Loucy (cell line): ENCODE measurements at regions not wholly inside any gene's neighbourhood (a gene's known extent, or its start where the extent isn't known, plus 50 kb on each side); places are given as distances from the start of the nearest gene placed in this dataset.

Experiments
- EZH2phosphoT487 ChIP-seq: fragments of 200-600 bp; IDR thresholded peaks from 2 replicates; pipeline ENCODE4 v1.6.1; 2018; ENCODE audit warnings: antibody characterized with exemption, mild to moderate bottlenecking, moderate library complexity, borderline replicate concordance
- TF ChIP-seq, protein P1 (sequence below): fragments of 200-600 bp; sonication (generic); conservative IDR thresholded peaks from 2 replicates; pipeline ENCODE4 v1.5.1; 2014; ENCODE audit warnings: mild to moderate bottlenecking, antibody characterized with exemption, low read length

DNA sequence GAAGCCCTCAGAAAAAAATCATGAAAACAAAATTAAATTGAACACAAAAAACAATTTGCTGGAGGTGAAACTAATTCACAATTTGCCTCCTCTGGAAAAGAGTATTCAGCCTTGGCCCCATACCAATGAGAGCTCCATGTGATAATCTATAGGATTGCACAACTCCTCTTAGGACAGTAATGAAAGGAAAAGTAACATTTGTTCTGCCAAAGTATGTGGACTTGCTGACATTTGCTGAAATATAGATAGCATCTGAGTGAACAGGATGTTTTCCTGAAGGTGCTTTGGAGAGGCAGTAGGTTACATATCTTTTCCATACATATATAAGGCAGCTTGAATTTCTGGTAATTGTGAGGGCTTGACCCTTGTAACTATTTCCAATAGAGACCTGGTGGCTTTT is 122.8 kb downstream of the OR4C45 start:
- TF ChIP-seq, protein P1, sequence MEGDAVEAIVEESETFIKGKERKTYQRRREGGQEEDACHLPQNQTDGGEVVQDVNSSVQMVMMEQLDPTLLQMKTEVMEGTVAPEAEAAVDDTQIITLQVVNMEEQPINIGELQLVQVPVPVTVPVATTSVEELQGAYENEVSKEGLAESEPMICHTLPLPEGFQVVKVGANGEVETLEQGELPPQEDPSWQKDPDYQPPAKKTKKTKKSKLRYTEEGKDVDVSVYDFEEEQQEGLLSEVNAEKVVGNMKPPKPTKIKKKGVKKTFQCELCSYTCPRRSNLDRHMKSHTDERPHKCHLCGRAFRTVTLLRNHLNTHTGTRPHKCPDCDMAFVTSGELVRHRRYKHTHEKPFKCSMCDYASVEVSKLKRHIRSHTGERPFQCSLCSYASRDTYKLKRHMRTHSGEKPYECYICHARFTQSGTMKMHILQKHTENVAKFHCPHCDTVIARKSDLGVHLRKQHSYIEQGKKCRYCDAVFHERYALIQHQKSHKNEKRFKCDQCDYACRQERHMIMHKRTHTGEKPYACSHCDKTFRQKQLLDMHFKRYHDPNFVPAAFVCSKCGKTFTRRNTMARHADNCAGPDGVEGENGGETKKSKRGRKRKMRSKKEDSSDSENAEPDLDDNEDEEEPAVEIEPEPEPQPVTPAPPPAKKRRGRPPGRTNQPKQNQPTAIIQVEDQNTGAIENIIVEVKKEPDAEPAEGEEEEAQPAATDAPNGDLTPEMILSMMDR, result no peak
- TF ChIP-seq EZH2phosphoT487, result no peak
